ENCODE measurements at regions not wholly inside any gene's neighbourhood (a gene's known extent, or its start where the extent isn't known, plus 50 kb on each side); places are given as distances from the start of the nearest gene placed in this dataset.

- H3K9me1 ChIP-seq (ENCODE audit: control insufficient read depth, extremely low read depth, insufficient read depth, low read length), result no peaks in the 10 kb centered on the region
- H3K9me3 ChIP-seq (ENCODE audit: control insufficient read depth, low read depth, low read length), result no peaks in the 10 kb centered on the region
- H3K27ac ChIP-seq (ENCODE audit: control insufficient read depth, insufficient read depth, low read length), result no peak overlapping the region
- H3K27me3 ChIP-seq (ENCODE audit: control insufficient read depth, extremely low read depth, insufficient read depth, low read length), result no peaks in the 10 kb centered on the region
- no peak overlapping the region for H3K4me2 ChIP-seq (ENCODE audit: control insufficient read depth, extremely low read depth, insufficient read depth, low read depth, low read length)
- no peak overlapping the region for H2AFZ ChIP-seq (ENCODE audit: control insufficient read depth, low read length)
- H3K9ac ChIP-seq (ENCODE audit: control insufficient read depth, extremely low read depth, insufficient read depth, low read length), result no peak overlapping the region
- FAIRE-seq, result no peak
- no peak for DNase-seq (ENCODE audit: low read depth, low spot score)
- no peaks in the 10 kb centered on the region for H3K79me2 ChIP-seq (ENCODE audit: control insufficient read depth, insufficient read depth, low read length)
- H3K4me1 ChIP-seq (ENCODE audit: control insufficient read depth, extremely low read depth, insufficient read depth, low read length), result peaks cover 9% of the 10 kb centered on the region
- H4K20me1 ChIP-seq (ENCODE audit: control insufficient read depth, extremely low read depth, insufficient read depth, low read length), result no peaks in the 10 kb centered on the region
- no peaks in the 10 kb centered on the region for H3K36me3 ChIP-seq (ENCODE audit: control insufficient read depth in 2 of 2, extremely low read depth in 1 of 2, insufficient read depth in 2 of 2, low read length in 2 of 2)
- H3K4me3 ChIP-seq (ENCODE audit: control insufficient read depth in 2 of 3, extremely low read depth in 1 of 3, insufficient read depth in 2 of 3, low read depth in 1 of 3, low read length in 3 of 3), result no peak overlapping the region
- TF ChIP-seq, protein P1, sequence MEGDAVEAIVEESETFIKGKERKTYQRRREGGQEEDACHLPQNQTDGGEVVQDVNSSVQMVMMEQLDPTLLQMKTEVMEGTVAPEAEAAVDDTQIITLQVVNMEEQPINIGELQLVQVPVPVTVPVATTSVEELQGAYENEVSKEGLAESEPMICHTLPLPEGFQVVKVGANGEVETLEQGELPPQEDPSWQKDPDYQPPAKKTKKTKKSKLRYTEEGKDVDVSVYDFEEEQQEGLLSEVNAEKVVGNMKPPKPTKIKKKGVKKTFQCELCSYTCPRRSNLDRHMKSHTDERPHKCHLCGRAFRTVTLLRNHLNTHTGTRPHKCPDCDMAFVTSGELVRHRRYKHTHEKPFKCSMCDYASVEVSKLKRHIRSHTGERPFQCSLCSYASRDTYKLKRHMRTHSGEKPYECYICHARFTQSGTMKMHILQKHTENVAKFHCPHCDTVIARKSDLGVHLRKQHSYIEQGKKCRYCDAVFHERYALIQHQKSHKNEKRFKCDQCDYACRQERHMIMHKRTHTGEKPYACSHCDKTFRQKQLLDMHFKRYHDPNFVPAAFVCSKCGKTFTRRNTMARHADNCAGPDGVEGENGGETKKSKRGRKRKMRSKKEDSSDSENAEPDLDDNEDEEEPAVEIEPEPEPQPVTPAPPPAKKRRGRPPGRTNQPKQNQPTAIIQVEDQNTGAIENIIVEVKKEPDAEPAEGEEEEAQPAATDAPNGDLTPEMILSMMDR (optimal IDR thresholded peaks at IDR 0.05 in 1 of 3, IDR thresholded peaks at IDR 0.05 in 1 of 3, conservative IDR thresholded peaks at IDR 0.05 in 1 of 3; ENCODE audit: extremely low read depth in 1 of 3, insufficient read depth in 2 of 3, low read length in 3 of 3), result no peak
- TF ChIP-seq EZH2 (IDR thresholded peaks at IDR 0.05; ENCODE audit: low read length), result no peak
- dilution Hi-C loops (cut with MboI; ENCODE audit: extremely low pct_ligation_motif_present, low sequenced_read_pairs), result no loop called here
Measured at GRCh38 chrX:11970578-11971359, 167.5 kb upstream of the FRMPD4 start.

GRCh38 chrX:11976663-11977062, 161.6 kb upstream of the FRMPD4 start:
- dilution Hi-C loops (cut with MboI; ENCODE audit: extremely low pct_ligation_motif_present, low sequenced_read_pairs), result no loop called here
- TF ChIP-seq EZH2 (IDR thresholded peaks at IDR 0.05; ENCODE audit: low read length), result no peak
- TF ChIP-seq, protein P1 (optimal IDR thresholded peaks at IDR 0.05 in 1 of 3, IDR thresholded peaks at IDR 0.05 in 1 of 3, conservative IDR thresholded peaks at IDR 0.05 in 1 of 3; ENCODE audit: extremely low read depth in 1 of 3, insufficient read depth in 2 of 3, low read length in 3 of 3), result no peak
- Histone ChIP-seq H3K79me2 (ENCODE audit: control insufficient read depth, insufficient read depth, low read length) (no peaks in the 10 kb centered on the region), H2AFZ (ENCODE audit: control insufficient read depth, low read length) (no peak overlapping the region), H3K4me2 (ENCODE audit: control insufficient read depth, extremely low read depth, insufficient read depth, low read depth, low read length) (no peak overlapping the region), H3K9me1 (ENCODE audit: control insufficient read depth, extremely low read depth, insufficient read depth, low read length) (no peaks in the 10 kb centered on the region), H3K27me3 (ENCODE audit: control insufficient read depth, extremely low read depth, insufficient read depth, low read length) (no peaks in the 10 kb centered on the region), H4K20me1 (ENCODE audit: control insufficient read depth, extremely low read depth, insufficient read depth, low read length) (no peaks in the 10 kb centered on the region), H3K9me3 (ENCODE audit: control insufficient read depth, low read depth, low read length) (no peaks in the 10 kb centered on the region), H3K9ac (ENCODE audit: control insufficient read depth, extremely low read depth, insufficient read depth, low read length) (no peak overlapping the region), H3K4me3 (ENCODE audit: control insufficient read depth in 2 of 3, extremely low read depth in 1 of 3, insufficient read depth in 2 of 3, low read depth in 1 of 3, low read length in 3 of 3) (no peak overlapping the region), H3K4me1 (ENCODE audit: control insufficient read depth, extremely low read depth, insufficient read depth, low read length) (no peaks in the 10 kb centered on the region), H3K36me3 (ENCODE audit: control insufficient read depth in 2 of 2, extremely low read depth in 1 of 2, insufficient read depth in 2 of 2, low read length in 2 of 2) (no peaks in the 10 kb centered on the region), H3K27ac (ENCODE audit: control insufficient read depth, insufficient read depth, low read length) (no peak overlapping the region)
- DNase-seq (ENCODE audit: low read depth, low spot score) (no peak), FAIRE-seq (no peak)
